ENCODE measurements at regions not wholly inside any gene's neighbourhood (a gene's known extent, or its start where the extent isn't known, plus 50 kb on each side); places are given as distances from the start of the nearest gene placed in this dataset.

DNA sequence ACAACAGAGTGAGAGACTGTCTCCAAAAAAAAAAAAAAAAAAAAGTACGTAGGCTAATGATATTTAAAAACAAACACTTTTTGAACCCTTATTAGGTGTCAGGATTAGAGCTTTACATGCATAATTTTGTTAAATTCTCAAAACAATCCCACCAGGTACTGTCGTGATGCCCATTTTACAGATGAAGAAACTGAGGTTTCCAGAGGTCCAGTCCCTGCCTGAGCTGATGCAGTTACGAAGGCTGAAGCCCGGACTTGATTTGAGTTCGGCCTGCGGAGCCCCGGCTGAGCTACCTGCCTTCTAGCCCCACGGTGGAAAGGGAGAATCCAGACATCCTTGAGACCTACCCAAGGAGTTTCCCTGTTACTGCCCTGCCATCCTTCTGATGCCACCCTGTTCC is 137.5 kb upstream of the EEF2KMT start:
- WGBS, 4 donors: 77 to 85% (median 81%) methylated on average over 8 of the region's 8 CpGs
- peaks cover 0 to 30% (median 3%) of the 10 kb centered on the region in 9 donors for H3K27me3 ChIP-seq
- DNase-seq (no peak), ATAC-seq (no peak)
- H3K36me3 ChIP-seq: no peaks in the 10 kb centered on the region
- no peak overlapping the region for H3K27ac ChIP-seq
- H3K9me3 ChIP-seq: peaks cover 0 to 4% (median 0%) of the 10 kb centered on the region in 12 donors
- H3K4me1 ChIP-seq: peaks cover 0 to 4% (median 0%) of the 10 kb centered on the region in 12 donors
- no peak overlapping the region for H3K4me3 ChIP-seq
- TF ChIP-seq, protein P1, sequence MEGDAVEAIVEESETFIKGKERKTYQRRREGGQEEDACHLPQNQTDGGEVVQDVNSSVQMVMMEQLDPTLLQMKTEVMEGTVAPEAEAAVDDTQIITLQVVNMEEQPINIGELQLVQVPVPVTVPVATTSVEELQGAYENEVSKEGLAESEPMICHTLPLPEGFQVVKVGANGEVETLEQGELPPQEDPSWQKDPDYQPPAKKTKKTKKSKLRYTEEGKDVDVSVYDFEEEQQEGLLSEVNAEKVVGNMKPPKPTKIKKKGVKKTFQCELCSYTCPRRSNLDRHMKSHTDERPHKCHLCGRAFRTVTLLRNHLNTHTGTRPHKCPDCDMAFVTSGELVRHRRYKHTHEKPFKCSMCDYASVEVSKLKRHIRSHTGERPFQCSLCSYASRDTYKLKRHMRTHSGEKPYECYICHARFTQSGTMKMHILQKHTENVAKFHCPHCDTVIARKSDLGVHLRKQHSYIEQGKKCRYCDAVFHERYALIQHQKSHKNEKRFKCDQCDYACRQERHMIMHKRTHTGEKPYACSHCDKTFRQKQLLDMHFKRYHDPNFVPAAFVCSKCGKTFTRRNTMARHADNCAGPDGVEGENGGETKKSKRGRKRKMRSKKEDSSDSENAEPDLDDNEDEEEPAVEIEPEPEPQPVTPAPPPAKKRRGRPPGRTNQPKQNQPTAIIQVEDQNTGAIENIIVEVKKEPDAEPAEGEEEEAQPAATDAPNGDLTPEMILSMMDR (IDR thresholded peaks at IDR 0.05): no peak
- TF ChIP-seq POLR2A (IDR thresholded peaks at IDR 0.05): no peak
- intact Hi-C loops (cut with DNase I): loop anchor here in 7 of 10 donors (5.0 to 10.0 kb wide), 4 partner anchors 260 to 1410 kb away; no protein-coding TSS in a partner anchor

DNA sequence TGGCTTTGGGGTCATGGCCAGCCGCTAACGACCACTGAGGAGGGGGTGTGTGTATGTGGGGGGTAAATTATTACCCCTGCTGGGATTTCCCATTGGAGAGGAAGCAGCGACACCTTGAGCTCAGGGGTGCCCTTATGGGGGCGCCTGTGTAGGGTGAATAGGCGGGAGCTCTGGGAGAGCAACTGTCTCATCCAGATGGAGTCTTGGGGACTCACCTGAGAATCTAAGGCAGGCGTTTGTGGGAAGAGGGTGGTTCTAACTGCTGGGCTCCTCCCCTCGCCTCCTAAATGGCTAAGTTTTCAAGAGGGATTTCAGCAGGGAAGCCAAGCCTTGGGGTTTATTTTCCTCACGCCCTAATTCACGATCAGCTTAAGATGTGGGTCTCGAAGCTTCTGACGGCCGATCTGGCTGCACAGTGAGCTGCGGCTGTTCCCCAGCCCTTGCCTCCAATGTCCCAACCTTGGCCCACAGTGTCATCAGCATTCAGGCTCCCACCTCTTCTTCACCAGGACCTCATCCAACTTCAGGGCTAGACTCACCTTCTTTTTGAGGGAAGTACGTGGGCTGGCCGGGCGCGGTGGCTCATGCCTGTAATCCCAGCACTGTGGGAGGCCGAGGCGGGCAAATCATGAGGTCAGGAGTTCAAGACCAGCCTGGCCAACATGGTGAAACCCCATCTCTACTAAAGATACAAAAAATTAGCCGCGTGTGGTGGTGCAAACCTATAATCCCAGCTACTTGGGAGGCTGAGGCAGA is 136.9 kb upstream of the EEF2KMT start:
- peaks cover 0 to 25% (median 0%) of the 10 kb centered on the region in 9 donors for H3K27me3 ChIP-seq
- intact Hi-C loops (cut with DNase I): loop anchor here in 7 of 10 donors (5.0 to 10.0 kb wide), 4 partner anchors 260 to 1410 kb away; no protein-coding TSS in a partner anchor
- H3K9me3 ChIP-seq: peaks cover 0 to 4% (median 0%) of the 10 kb centered on the region in 12 donors
- no peak overlapping the region for H3K27ac ChIP-seq
- ATAC-seq: no peak
- no peak for TF ChIP-seq POLR2A (IDR thresholded peaks at IDR 0.05)
- TF ChIP-seq, protein P1 (IDR thresholded peaks at IDR 0.05): no peak
- no peaks in the 10 kb centered on the region for H3K4me1 ChIP-seq
- H3K4me3 ChIP-seq: no peak overlapping the region
- WGBS, 4 donors: 69 to 78% (median 74%) methylated on average over 21 of the region's 21 CpGs
- no peaks in the 10 kb centered on the region for H3K36me3 ChIP-seq
- DNase-seq: no peak

DNA sequence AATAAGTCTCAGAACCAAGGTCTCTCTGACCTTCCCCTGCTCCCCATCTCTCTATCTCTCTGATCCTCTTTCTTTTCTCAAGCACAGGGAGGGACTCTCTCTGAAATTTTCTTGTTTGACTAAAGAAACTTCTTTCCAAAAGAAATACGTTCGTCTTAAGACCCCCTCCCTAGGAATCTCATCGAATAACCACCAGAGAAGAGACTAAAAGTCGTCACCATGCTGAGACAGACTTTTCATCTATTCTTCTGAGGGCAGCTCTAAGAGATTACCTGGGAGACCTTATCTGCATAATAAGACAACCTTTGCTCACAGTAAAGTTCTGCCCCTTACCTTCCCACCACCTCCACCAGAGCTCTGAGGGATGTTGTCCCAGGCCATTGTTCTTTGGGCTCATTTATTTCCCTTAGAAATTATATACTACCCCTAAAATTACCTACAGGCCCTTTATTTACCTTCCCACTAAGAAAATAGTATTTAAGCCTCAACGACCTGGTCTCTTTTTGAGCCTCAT is 133.7 kb upstream of the EEF2KMT start:
- TF ChIP-seq, protein P1 (IDR thresholded peaks at IDR 0.05): no peak
- no peak for TF ChIP-seq POLR2A (IDR thresholded peaks at IDR 0.05)
- intact Hi-C loops (cut with DNase I): loop anchor here in 4 of 10 donors (10.0 kb wide), 3 partner anchors 263 to 1413 kb away; no protein-coding TSS in a partner anchor
- H3K4me3 ChIP-seq: no peak overlapping the region
- H3K4me1 ChIP-seq: no peaks in the 10 kb centered on the region
- DNase-seq: no peak
- WGBS, 4 donors: 61 to 69% (median 68%) methylated on average over 5 of the region's 5 CpGs
- H3K36me3 ChIP-seq: no peaks in the 10 kb centered on the region
- H3K27ac ChIP-seq: no peak overlapping the region
- H3K9me3 ChIP-seq: peaks cover 0 to 4% (median 0%) of the 10 kb centered on the region in 12 donors
- ATAC-seq: no peak
- peaks cover 0 to 18% (median 0%) of the 10 kb centered on the region in 9 donors for H3K27me3 ChIP-seq

DNA sequence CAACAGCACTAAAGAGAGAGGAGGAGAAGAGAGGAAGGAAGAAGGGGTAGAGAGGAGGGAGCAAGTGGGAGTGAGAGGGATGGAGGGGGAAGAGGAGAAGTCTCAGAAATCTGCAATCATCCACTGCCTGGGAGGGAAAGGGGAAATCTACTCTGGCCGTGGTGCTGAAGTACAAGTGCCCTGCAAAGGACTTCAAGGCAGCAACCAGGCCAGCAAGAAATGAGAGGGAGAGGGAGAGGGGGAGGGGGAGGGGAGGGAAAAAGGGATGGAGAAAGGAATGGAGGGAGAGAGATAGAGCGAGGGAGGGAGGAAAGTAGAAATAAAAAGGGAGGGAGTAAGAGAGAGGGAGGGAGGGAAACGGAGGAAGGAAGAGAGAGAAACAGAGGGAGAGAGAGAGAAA is 130.8 kb upstream of the EEF2KMT start:
- ATAC-seq (no peak), DNase-seq (no peak)
- Histone ChIP-seq H3K36me3 (no peaks in the 10 kb centered on the region), H3K27me3 (peaks cover 0 to 35% (median 2%) of the 10 kb centered on the region in 9 donors), H3K4me3 (no peak overlapping the region), H3K9me3 (peaks cover 0 to 4% (median 0%) of the 10 kb centered on the region in 12 donors), H3K27ac (no peak overlapping the region), H3K4me1 (no peaks in the 10 kb centered on the region)
- TF ChIP-seq POLR2A (IDR thresholded peaks at IDR 0.05): no peak
- TF ChIP-seq, protein P1 (IDR thresholded peaks at IDR 0.05): no peak
- intact Hi-C loops (cut with DNase I): no loop called here
- 9 to 20% (median 14%) methylated on average over 3 of the region's 3 CpGs for WGBS, 4 donors

Data from heart left ventricle (tissue), 16 donors.